ENCODE measurements at regions not wholly inside any gene's neighbourhood (a gene's known extent, or its start where the extent isn't known, plus 50 kb on each side); places are given as distances from the start of the nearest gene placed in this dataset.

GRCh38 chr1:25048728-25049127, 118.7 kb upstream of the RUNX3 start:
- TF ChIP-seq CTCF (IDR thresholded peaks at IDR 0.05 in 4 of 5, conservative IDR thresholded peaks at IDR 0.05 in 1 of 5) (no peak), POLR2A (IDR thresholded peaks at IDR 0.05) (no peak)
